H1 (cell line): ENCODE measurements at regions not wholly inside any gene's neighbourhood (a gene's known extent, or its start where the extent isn't known, plus 50 kb on each side); places are given as distances from the start of the nearest gene placed in this dataset.

Source experiments
- CTCF ChIA-PET: fragments of 300-600 bp; sonication (Branson Sonifier 250); formaldehyde crosslinking; loops from one replicate; lab custom pipeline; 2021; ENCODE audit not compliant: partially characterized antibody; lab: Charles Lee
- POLR2A ChIA-PET: fragments of 300-600 bp; sonication (Branson Sonifier 250); formaldehyde crosslinking; loops from one replicate; lab custom pipeline; 2021; ENCODE audit warnings: inconsistent platforms; ENCODE audit not compliant: partially characterized antibody; lab: Charles Lee
- DNase-seq, 2 experiments: peaks; one replicate each; pipeline versions ENCODE4 v3.0.0 to v3.0.0-alpha.2; 2010 to 2022; ENCODE audit warnings: low spot score in 2 of 2, low read depth in 1 of 2, mixed read lengths in 1 of 2
- FAIRE-seq: peaks from 2 replicates; lab custom pipeline; 2011; peaks lifted over from hg19 to GRCh38; lab: Jason Lieb, UNC
- H2AFZ ChIP-seq: 2 replicates; pipeline ENCODE4 v1.8.1; 2012; ENCODE audit warnings: low read length, inconsistent platforms
- H2AK5ac ChIP-seq: 2 replicates; pipeline ENCODE4 v1.6.1; 2013; ENCODE audit warnings: low read depth, low read length
- H2BK120ac ChIP-seq: replicated peaks from 2 replicates; pipeline ENCODE3; 2013; ENCODE audit warnings: low read depth, low read length, inconsistent platforms
- H2BK12ac ChIP-seq: 2 replicates; pipeline ENCODE4 v1.6.1; 2013; ENCODE audit warnings: low read depth, low read length
- H2BK15ac ChIP-seq: 2 replicates; pipeline ENCODE4 v1.6.1; 2013; ENCODE audit warnings: low read length
- H2BK20ac ChIP-seq: 2 replicates; pipeline ENCODE4 v1.6.1; 2013; ENCODE audit warnings: low read length
- H2BK5ac ChIP-seq: 2 replicates; pipeline ENCODE4 v1.6.1; 2013; ENCODE audit warnings: low read depth, low read length
- H3K14ac ChIP-seq: 2 replicates; pipeline ENCODE4 v1.6.1; 2013; ENCODE audit warnings: inconsistent platforms; ENCODE audit not compliant: insufficient read length
- H3K18ac ChIP-seq: 2 replicates; pipeline ENCODE4 v1.6.1; 2013; ENCODE audit warnings: low read length; ENCODE audit errors: extremely low read depth
- H3K23ac ChIP-seq: 2 replicates; pipeline ENCODE4 v1.6.1; 2013; ENCODE audit warnings: inconsistent platforms; ENCODE audit not compliant: insufficient read length
- H3K23me2 ChIP-seq: 2 replicates; pipeline ENCODE4 v1.6.1; 2013; ENCODE audit warnings: low read depth, low read length
- H3K27ac ChIP-seq: 2 replicates; pipeline ENCODE4 v1.6.1; 2011; ENCODE audit warnings: low read depth, low read length, inconsistent platforms
- H3K27me3 ChIP-seq, 4 experiments: replicated peaks in 1 of 4; 1 replicate in 1 of 4; 2 replicates in 3 of 4; pipeline versions ENCODE4 v1.6.1 to v1.8.1; 2011 to 2013; ENCODE audit warnings: low read length in 3 of 4, mild to moderate bottlenecking in 3 of 4, inconsistent platforms in 2 of 4, mixed read lengths in 2 of 4, moderate library complexity in 1 of 4; ENCODE audit not compliant: control insufficient read depth in 3 of 4, insufficient read depth in 3 of 4; ENCODE audit errors: extremely low read depth in 1 of 4
- H3K36me3 ChIP-seq, 4 experiments: 2 replicates each; pipeline versions ENCODE4 v1.6.1 to v1.8.1; 2011 to 2013; ENCODE audit warnings: mild to moderate bottlenecking in 4 of 4, low read length in 3 of 4, moderate library complexity in 2 of 4, control low read depth in 1 of 4, inconsistent platforms in 1 of 4; ENCODE audit not compliant: insufficient read depth in 4 of 4, control insufficient read depth in 2 of 4
- H3K4ac ChIP-seq: replicated peaks from 2 replicates; pipeline ENCODE3; 2013; ENCODE audit warnings: low read length, low read depth, mixed read lengths, inconsistent platforms; ENCODE audit not compliant: insufficient read length
- H3K4me1 ChIP-seq, 4 experiments: replicated peaks in 1 of 4; 1 replicate in 1 of 4; 2 replicates in 3 of 4; pipeline versions ENCODE4 v1.6.1 to v1.8.1; 2011 to 2013; ENCODE audit warnings: low read length in 3 of 4, inconsistent platforms in 2 of 4, mixed read lengths in 1 of 4; ENCODE audit not compliant: insufficient read depth in 4 of 4, control insufficient read depth in 3 of 4
- H3K4me2 ChIP-seq, 2 experiments: 2 replicates each; pipeline versions ENCODE4 v1.6.1 to v1.8.1; 2011 to 2013; ENCODE audit warnings: low read depth in 2 of 2, low read length in 2 of 2, control low read depth in 1 of 2, inconsistent platforms in 1 of 2, mild to moderate bottlenecking in 1 of 2; ENCODE audit not compliant: insufficient read depth in 1 of 2
- H3K4me3 ChIP-seq, 4 experiments: fragments of 200-600, 300-600 bp in 1 of 4; sonication (generic), shearing (Covaris generic), sonication (Bioruptor Twin) in 1 of 4; 2 replicates each; pipeline versions ENCODE4 v1.5.1 to v1.8.1; 2011 to 2016; ENCODE audit warnings: low read length in 4 of 4, low read depth in 3 of 4, control low read depth in 2 of 4, inconsistent platforms in 2 of 4, mild to moderate bottlenecking in 2 of 4, mixed read lengths in 1 of 4, moderate library complexity in 1 of 4; ENCODE audit not compliant: insufficient read depth in 2 of 4; ENCODE audit errors: extremely low read depth in 1 of 4
- H3K56ac ChIP-seq: replicated peaks from 2 replicates; pipeline ENCODE3; 2013; ENCODE audit warnings: low read depth, mild to moderate bottlenecking, mixed read lengths, low read length, inconsistent platforms; ENCODE audit not compliant: insufficient read length
- H3K79me1 ChIP-seq: 2 replicates; pipeline ENCODE4 v1.6.1; 2013; ENCODE audit warnings: low read depth, low read length, control low read depth
- H3K79me2 ChIP-seq, 2 experiments: 2 replicates each; pipeline versions ENCODE4 v1.6.1 to v1.8.1; 2012 to 2013; ENCODE audit warnings: low read length in 2 of 2, mild to moderate bottlenecking in 2 of 2, inconsistent platforms in 1 of 2; ENCODE audit not compliant: insufficient read depth in 2 of 2, control insufficient read depth in 1 of 2
- H3K9ac ChIP-seq, 4 experiments: replicated peaks in 1 of 4; 1 replicate in 1 of 4; 2 replicates in 3 of 4; pipeline versions ENCODE4 v1.6.1 to v1.8.1; 2011 to 2013; ENCODE audit warnings: low read depth in 3 of 4, low read length in 3 of 4, control low read depth in 2 of 4, mild to moderate bottlenecking in 2 of 4, moderate library complexity in 2 of 4, inconsistent platforms in 1 of 4; ENCODE audit errors: extremely low read depth in 1 of 4
- H3K9me3 ChIP-seq, 2 experiments: 2 replicates each; pipeline versions ENCODE4 v1.6.1 to v1.8.1; 2012 to 2013; ENCODE audit warnings: mild to moderate bottlenecking in 2 of 2, moderate library complexity in 2 of 2, control low read depth in 1 of 2, inconsistent platforms in 1 of 2, low read depth in 1 of 2, low read length in 1 of 2, mixed read lengths in 1 of 2; ENCODE audit not compliant: insufficient read depth in 2 of 2
- H4K20me1 ChIP-seq, 2 experiments: replicated peaks in 1 of 2; 2 replicates each; pipeline versions ENCODE3 to v1.8.1; 2011 to 2013; ENCODE audit warnings: inconsistent platforms in 2 of 2, low read length in 2 of 2, mild to moderate bottlenecking in 1 of 2; ENCODE audit not compliant: insufficient read depth in 2 of 2, control insufficient read depth in 1 of 2
- H4K5ac ChIP-seq: 2 replicates; pipeline ENCODE4 v1.6.1; 2013; ENCODE audit warnings: low read length, low read depth, mixed read lengths, inconsistent platforms; ENCODE audit not compliant: insufficient read length
- H4K8ac ChIP-seq: 2 replicates; pipeline ENCODE4 v1.8.0; 2013; ENCODE audit warnings: mild to moderate bottlenecking, moderate library complexity, low read length, inconsistent platforms; ENCODE audit not compliant: insufficient read depth; ENCODE audit errors: extremely low read depth
- H4K91ac ChIP-seq: replicated peaks from 2 replicates; pipeline ENCODE3; 2013; ENCODE audit warnings: low read length, mixed read lengths, inconsistent platforms; ENCODE audit not compliant: insufficient read length
- CEBPB ChIP-seq: IDR thresholded peaks from 2 replicates; pipeline ENCODE4 v1.6.1; 2012; ENCODE audit warnings: low read depth, low read length
- CTCF ChIP-seq, 3 experiments: IDR thresholded peaks; 1 replicate in 2 of 3; 2 replicates in 1 of 3; pipeline versions ENCODE4 v1.5.1 to v1.6.1; 2011; ENCODE audit warnings: low read length in 3 of 3, mild to moderate bottlenecking in 3 of 3, inconsistent platforms in 2 of 3, low read depth in 1 of 3, moderate library complexity in 1 of 3; ENCODE audit not compliant: insufficient read depth in 1 of 3; ENCODE audit errors: control extremely low read depth in 1 of 3
- EZH2 ChIP-seq: fragments of 200-600 bp; sonication (generic); IDR thresholded peaks from 2 replicates; pipeline ENCODE4 v1.7.1; 2012; ENCODE audit warnings: low read depth, mild to moderate bottlenecking, moderate library complexity, low read length, inconsistent platforms; ENCODE audit not compliant: severe bottlenecking
- RAD21 ChIP-seq, 2 experiments: IDR thresholded peaks in 1 of 2; conservative IDR thresholded peaks in 1 of 2; 2 replicates each; pipeline ENCODE4 v1.6.1; 2011; ENCODE audit warnings: low read depth in 2 of 2, low read length in 2 of 2, improper control_type of control experiment in 1 of 2, inconsistent platforms in 1 of 2, mild to moderate bottlenecking in 1 of 2, moderate library complexity in 1 of 2
- RBBP5 ChIP-seq: IDR thresholded peaks from 2 replicates; pipeline ENCODE4 v1.7.1; 2012; ENCODE audit warnings: low read depth, mild to moderate bottlenecking, inconsistent platforms, low read length, moderate library complexity, borderline replicate concordance
- WGBS, 2 experiments: shearing (Covaris generic) in 1 of 2; methylation state at CpG; one replicate each; pipeline versions ENCODE4 v1.1.6 to v1.1.7; 2013 to 2015; ENCODE audit warnings: low lambda C conversion rate in 2 of 2, mixed read lengths in 2 of 2, inconsistent platforms in 1 of 2, low coverage in 1 of 2, missing lambda C conversion rate in 1 of 2; ENCODE audit not compliant: insufficient replicate concordance in 2 of 2, insufficient coverage in 1 of 2, insufficient read length in 1 of 2; ENCODE audit errors: extremely low coverage in 1 of 2, missing lambda C conversion rate in 1 of 2; 5-methylcytosine and 5-hydroxymethylcytosine counted together

- Histone ChIP-seq H3K27me3 (no peaks in the 10 kb centered on the region), H2AK5ac (no peak overlapping the region), H3K4me2 (no peak overlapping the region), H3K36me3 (no peaks in the 10 kb centered on the region), H2AFZ (no peak overlapping the region), H3K79me1 (no peaks in the 10 kb centered on the region), H3K4ac (no peak overlapping the region), H2BK12ac (no peak overlapping the region), H3K4me3 (no peak overlapping the region), H3K14ac (no peak overlapping the region), H4K8ac (no peak overlapping the region), H4K20me1 (no peaks in the 10 kb centered on the region), H3K56ac (no peak overlapping the region), H3K79me2 (no peaks in the 10 kb centered on the region), H3K27ac (no peak overlapping the region), H3K23me2 (no peaks in the 10 kb centered on the region), H2BK120ac (no peak overlapping the region), H2BK20ac (no peak overlapping the region), H2BK5ac (no peak overlapping the region), H4K91ac (no peak overlapping the region), H4K5ac (no peak overlapping the region), H3K9ac (no peak overlapping the region), H3K4me1 (no peaks in the 10 kb centered on the region), H3K9me3 (no peaks in the 10 kb centered on the region), H3K23ac (no peak overlapping the region), H2BK15ac (no peak overlapping the region), H3K18ac (no peak overlapping the region)
- DNase-seq: no peak
- FAIRE-seq: no peak
- TF ChIP-seq CEBPB (peak; percentile 52), EZH2 (no peak), RAD21 (IDR thresholded peaks at IDR 0.05 in 1 of 2, conservative IDR thresholded peaks at IDR 0.05 in 1 of 2; ENCODE audit: low read depth in 2 of 2, low read length in 2 of 2) (peak; percentile 51 to 61; a peak in 3 of 4 replicates), RBBP5 (no peak), CTCF (IDR thresholded peaks at IDR 0.05; ENCODE audit: control extremely low read depth in 1 of 3, insufficient read depth in 1 of 3, low read depth in 1 of 3, low read length in 3 of 3) (peak in 1 of 3 experiments; percentile 28; a peak in 2 of 4 replicates)
- ChIA-PET POLR2A (no interaction called here), CTCF (interaction anchor here (0.6 to 1.7 kb wide), 6 partner anchors 12 to 903 kb away, joined by 3 to 4 read pairs (median 3); no protein-coding TSS in a partner anchor)
- 84% methylated on average over 4 of the region's 4 CpGs; no CpG with 5 or more reads in 1 of the 2 experiments for WGBS, 2 experiments
These were observed 603.8 kb downstream of the CDH8 start for GRCh38 chr16:61432421-61432820.
